DMS114 treated with DMSO at 0.1 percent for 48 hours (cell line): ENCODE measurements at regions not wholly inside any gene's neighbourhood (a gene's known extent, or its start where the extent isn't known, plus 50 kb on each side); places are given as distances from the start of the nearest gene placed in this dataset.
"Not testable (repeated sequence)": the region's sequence is repeated elsewhere in the genome, so short reads cannot be mapped to it uniquely, and the experiment has no call there.

ENCODE experiments used
- DNase-seq: peaks from one replicate; lab custom pipeline; 2025; ENCODE audit not compliant: unreplicated experiment; lab: John Stamatoyannopoulos, UW

DNA sequence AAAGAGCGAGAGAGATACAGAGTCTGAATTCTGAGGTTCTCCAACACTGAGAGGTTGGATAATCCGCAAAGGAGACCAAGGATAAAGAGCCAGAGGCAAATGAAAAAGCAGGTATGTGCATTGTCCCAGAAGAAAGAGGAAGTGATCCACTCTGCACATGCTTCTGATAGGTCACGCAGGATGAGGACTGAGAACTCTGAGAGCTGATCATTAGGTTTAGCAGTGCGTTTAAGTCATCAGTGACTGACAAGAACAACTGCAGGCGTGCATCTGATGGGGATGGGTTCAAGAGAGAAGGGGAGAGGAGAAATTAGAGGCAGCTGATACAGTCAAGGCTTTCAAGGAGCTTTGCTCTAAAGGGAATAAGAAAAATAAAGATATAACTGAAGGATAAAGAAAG, 301.2 kb upstream of the SGK1 start:
- DNase-seq, result no peak

DNA sequence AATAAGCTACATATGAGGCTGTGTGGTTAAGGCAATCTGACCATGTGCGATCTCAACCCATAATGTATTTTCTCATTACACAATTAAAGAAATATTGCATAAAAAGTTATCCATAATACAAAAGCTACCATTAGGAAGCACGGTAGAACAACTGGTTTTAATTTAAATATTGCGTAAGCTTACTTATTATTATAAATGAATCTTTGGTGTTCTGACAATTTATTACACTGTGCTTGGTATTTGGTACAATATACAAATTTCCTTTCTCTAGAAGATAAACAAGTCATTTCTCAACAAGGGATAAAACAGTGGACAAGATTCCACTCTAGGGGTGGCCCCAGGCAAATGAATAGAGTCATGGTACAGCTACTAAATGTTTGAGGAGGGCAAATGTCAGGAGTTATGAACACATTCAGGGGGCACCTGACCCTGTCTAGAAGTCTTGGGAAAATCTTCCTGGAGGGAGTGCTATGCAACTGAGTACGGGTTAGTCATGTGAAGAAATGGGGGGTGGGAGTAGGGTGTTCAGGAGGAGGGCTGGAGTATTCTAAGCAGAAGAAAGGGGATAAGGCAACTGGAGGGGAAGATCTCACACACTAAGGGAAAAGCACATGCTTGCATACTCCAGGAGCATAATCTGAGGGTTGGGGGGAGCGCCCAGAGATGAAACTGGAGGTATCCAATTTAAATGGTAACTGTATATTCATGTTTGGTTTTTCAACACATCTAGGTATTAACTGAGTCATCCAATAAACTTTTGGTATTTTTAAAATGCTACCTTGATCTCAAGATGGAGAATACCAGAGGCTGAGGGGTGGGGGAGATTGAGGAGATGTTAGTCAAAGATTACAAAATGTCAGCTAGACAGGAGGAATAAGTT, 296.9 kb upstream of the SGK1 start:
- no peak for DNase-seq

DNA sequence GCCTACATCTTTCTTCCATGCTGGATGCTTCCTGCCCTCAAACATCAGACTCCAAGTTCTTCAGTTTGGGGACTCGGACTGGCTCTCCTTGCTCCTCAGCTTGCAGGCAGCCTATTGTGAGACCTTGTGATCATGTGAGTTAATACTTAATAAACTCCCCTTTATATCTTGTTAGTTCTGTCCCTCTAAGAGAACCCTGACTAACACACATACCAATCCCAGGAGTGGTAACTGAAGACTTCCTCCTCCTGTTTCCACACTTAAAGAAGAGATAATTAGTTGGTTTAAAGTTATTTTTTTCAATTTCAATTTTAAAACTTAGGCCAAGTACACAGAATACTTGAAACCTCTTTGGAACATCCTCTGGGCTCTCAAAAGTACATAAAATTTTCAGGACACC, 294.2 kb upstream of the SGK1 start:
- not testable (repeated sequence) for DNase-seq

DNA sequence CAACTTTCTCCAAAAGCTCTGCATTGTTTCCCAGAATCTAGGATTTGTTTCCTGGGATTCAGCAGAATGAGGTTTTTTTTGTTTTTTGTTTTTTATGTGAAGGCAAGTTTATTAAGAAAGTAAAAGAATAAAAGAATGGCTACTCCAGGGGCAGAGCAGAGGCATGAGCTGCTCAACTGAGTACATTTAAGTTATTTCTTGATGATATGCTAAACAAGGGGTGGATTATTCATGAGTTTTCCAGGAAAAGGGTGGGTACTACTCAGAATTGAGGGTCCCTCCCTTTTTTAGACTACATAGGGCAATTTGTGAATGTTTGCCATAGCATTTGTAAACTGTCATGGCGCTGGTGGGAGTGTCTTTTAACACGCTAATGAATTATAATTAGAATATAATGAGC, 292.5 kb upstream of the SGK1 start:
- DNase-seq, result no peak

DNA sequence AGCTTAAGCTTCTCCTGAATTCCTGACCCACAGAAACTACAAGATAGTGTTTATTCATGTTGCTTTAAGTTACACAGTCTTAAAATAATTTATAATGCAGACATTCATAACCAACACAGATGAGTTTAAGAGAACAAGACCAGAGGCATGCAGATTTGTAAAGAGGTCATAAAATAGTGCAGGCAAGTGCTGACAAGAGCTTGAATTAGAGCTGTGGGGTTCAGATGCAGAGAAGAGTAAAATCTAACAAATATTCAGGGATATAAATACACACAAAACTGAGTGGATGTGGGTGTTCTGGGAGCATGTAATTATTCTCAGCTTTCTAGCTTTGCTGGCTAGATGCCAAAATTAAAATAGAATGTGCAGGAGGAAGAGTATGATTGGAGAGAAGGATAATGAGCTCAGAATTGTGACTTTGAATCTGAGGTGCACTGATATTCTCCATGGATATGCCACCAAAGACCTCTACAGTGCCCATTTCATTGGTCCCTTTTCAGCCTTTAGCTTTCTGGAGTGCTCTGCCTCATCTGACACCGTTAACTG, 291.9 kb upstream of the SGK1 start:
- DNase-seq, result no peak

DNA sequence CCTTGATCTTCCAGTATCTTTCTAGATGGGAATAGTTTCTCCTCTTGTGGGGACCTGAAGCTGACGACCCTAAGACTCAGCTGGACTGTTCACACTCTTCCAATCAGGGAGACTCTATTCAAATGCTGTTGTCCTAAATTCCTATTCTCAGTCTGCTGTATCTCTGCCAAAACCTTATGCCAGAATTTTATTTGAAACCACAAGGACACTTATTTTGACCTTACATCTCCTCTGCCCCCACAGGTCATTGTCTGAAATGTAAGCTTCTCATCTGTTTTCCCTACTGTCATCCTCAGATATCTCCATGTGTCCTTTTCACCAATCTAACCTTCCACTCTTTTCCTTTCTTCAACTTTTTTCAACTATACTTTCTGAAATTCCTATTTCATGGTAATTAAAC, 289.5 kb upstream of the SGK1 start:
- DNase-seq, result no peak

DNA sequence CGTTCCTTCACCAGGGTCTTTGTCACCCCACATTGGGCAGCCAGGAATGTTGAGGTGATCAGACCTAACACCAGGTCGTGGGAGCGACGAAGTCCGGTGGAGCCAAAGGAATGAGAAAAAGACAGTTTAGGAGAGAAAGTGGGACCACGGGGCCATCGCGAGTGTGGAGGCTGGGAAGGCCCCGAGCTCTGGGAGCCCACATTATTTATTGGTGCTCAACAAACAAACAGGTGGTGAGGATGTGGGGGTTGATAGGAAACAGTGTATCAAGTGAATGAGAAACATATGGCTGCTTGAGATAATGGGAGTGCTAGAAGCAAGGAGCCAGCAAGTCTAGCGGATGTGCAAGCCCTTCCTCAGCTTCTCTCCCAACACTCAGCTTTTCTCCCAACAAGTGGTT, 287.1 kb upstream of the SGK1 start:
- no peak for DNase-seq

DNA sequence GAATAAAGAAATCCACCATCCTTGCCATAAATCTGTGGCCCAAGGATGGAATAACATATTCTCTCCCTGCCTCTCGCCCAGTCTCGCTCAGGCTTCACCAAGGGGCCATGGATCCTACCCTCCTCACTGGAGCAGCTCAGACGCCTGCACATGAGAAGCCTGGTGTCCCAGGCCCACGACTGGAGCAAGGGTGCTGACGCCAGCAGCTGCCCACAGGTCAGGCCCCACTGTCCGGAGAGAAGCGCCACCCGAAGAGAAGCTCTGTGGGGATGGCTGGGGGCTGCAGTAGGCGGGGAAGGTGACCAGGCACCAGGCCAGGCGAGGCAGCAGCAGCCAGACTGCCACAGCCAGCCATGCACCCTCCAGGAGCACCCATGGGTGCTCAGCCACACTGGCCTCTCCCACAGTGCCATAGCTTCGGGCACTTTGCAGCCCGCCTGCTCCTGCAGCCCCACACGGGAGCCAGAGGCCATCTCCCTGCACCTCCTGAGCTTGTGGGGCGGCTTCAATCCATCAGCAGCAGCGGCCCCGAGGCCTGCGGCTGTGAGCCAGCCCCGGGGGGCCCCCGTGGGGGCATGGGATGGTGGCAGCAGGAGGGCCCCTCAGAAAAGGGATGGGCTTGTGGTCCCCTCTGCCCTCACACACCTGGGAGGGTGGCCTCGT, 286.2 kb upstream of the SGK1 start:
- DNase-seq, result no peak

DNA sequence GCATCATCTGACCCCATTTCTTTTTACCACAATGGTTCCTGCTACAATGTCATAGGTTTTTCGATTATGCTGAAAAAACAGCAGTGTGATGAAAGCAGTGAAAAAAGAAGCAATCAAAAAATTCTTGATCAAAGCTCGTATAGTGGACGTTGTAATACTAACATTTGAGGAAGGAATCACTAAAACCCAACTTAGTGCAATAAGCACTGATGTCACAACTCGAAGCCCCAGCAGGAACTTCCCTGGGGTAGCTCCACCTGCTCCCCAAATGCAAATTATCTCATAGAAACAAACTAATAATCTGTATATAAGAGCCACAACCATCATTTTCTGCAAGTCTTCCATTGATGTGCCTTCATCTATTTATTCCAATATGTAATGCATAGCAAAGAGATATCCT, 285.6 kb upstream of the SGK1 start:
- DNase-seq, result no peak

DNA sequence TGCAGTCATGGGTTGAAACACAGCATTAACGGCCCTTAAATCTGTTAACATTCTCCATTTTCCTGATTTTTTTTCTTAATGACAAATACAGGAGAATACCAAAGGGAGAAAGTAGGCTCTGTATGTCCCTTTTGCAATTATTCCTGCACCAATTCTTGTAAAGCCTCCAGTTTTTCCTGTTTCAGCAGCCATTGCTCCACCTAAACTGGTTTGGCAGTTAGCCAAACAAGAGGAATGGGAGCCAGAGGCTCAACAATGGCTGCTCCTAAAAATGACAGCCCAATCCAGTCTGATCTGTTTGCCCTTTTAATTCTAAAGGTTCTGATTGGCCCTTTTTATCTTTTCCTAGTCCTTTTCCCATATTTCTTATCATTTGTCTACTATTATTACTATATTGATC, 284.2 kb upstream of the SGK1 start:
- no peak for DNase-seq

DNA sequence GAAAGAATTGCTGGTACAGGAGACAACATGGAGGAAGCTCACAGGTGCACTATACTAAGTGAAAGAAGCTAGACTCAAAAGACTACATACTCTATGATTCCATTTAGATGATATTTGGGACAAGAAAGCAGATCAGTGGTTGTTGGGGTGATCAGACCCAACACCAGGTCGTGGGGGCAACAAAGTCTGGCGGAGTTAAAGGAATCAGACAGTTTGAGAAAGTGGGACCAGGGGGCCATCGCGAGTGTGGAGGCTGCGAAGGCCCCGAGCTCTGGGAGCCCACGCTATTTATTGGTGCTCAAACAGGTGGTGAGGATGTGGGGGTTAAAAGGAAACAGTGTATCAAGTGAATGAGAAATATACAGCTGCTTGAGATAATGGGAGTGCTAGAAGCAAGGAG, 282.8 kb upstream of the SGK1 start:
- no peak for DNase-seq

DNA sequence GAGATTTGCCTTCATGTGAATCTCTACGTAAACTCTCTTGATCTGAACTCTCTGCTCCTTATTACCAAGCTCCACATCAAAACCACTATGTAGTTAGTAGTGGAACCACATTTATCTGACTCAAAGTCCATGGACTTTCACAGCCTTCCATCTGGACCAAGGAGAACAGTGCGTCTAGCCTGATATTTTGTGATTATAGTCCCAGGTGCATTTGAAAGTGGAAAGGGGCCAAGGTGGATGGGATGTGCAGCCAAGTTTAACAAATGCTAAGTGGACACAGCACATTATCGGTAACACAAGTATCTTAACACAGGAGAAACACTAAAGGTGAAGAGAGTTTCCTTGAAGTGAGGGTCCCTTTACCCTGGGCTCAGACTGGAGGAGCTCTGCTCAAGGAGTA, 281.2 kb upstream of the SGK1 start:
- DNase-seq, result no peak

DNA sequence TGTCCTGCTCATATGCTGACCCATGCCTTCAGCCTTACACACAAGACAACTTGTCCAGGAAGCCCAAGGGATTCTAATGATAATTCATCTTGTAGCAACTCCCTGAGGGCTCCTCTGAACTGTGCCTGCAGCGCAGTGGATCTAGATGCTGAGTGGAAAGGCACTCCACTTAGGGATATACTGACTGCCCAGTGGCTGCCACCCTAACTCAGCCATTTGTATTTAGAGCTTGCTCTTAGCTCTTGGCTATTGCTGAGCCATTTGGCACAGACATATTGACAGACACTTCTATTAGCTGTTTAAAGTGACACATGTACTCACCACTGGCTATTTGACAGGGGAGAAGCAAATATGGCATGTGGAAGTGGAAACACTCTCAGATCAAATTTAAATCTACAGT, 278.3 kb upstream of the SGK1 start:
- DNase-seq, result no peak

DNA sequence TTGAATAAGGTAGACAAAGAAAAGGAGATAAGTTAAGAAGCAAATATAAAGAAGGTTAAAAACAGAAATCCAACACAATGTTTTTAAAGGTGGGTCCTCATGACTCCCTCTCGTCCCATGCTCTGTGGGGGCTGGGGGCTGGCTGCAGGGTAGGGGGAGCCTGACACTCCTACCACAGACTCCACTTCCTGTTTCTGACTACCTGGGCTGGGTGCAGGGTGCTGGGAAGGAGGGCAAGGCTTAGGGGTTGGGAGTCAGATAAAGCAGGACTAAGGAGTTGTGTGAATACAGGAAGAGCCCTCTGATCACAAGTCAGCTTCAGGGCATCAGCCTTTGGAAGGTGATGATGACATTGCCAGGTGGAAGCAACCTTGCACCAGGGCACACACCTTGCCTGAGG, 277.0 kb upstream of the SGK1 start:
- DNase-seq, result no peak

DNA sequence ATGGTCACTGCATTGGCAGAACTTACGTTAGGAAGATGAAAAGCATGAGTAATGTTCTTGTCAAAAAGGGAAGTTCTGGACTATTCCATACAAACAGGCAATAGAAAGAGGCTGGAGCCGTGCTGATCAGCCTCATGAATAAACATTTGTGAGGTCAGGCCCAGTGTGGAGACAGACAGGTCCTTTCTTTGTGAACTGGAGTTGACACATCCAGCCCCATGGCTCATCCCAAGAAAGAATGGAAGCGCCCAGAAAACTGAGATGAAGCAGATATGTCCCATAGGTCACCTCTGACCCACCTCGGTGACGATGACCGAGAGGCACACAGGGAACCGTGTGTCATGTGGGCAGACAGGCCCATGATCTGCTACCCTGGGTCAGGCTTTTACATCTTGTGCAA, 276.0 kb upstream of the SGK1 start:
- no peak for DNase-seq

DNA sequence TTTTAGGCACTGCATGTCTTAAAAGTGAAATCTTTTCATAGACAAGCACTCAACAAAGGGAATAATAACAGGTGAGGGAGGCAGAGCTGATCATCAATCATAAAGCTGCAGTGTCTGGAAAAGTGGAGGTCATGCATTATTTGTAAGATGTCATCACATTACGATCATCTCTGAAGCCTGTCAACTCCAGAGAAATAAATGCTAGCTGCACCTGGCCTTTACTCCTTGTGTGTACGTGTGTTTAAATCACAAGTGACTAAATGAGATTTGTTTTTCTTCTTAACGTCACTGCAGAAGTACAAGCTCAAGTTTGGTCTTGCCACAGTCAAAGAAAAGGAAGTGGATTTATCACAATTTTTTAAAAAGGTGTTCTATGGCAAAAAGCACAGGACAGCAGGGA, 275.5 kb upstream of the SGK1 start:
- DNase-seq, result no peak

DNA sequence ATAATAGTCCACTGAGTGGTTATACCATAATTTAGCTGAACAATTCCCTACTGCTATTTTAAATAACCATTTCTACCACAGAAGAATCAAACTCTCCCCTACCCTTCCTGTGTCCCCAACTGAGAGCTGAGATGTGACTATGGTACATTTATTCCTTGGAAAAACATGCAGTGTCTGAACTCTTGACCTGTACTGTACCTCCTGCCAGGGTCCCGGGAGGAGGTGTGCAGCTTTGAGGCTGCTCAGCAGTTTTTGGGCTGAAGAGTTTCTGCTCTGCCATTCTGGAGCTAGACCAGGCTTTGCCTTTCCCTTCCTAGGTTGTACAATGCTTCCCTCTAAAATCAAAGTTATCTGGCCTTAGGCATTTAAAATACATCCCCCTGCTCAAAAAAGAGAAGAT, 275.1 kb upstream of the SGK1 start:
- no peak for DNase-seq

DNA sequence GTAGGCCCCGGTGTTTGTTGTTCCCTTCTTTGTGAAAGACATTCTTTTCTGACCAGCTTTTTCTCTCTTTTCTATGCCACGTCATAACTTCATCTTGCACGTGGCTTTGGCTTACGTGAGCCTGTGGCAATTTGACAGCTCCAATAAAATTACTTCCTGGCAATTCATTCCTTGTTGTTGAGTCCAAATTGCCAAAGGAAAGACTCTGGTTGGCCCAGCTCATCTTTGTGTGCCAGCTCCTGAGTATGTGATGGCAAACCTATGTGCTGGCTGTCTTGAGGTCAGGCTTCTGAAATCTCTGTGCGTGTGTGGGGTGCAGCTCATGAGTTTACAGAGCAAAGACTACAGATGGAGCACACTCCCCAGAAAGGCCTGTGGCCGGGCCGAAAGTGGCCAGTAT, 272.5 kb upstream of the SGK1 start:
- no peak for DNase-seq

DNA sequence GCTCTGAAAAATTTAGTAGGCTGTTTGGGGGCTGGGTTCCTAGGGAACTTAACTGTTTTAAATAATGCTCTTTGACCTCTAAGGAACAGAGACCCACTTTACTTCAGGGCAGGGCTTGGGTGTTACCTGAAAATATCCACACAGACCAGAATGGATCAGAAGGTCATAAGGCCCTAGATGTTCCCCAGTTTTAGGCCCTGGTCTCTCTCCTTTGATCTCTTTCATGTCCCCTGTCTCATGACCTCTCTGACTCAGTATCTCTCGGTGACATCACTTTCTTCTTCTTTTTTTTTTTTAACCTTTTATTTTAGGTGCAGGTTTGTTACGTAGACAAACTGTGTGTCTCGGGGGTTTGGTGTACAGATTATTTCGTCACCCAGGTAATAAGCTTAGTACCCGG, 272.1 kb upstream of the SGK1 start:
- DNase-seq, result no peak

DNA sequence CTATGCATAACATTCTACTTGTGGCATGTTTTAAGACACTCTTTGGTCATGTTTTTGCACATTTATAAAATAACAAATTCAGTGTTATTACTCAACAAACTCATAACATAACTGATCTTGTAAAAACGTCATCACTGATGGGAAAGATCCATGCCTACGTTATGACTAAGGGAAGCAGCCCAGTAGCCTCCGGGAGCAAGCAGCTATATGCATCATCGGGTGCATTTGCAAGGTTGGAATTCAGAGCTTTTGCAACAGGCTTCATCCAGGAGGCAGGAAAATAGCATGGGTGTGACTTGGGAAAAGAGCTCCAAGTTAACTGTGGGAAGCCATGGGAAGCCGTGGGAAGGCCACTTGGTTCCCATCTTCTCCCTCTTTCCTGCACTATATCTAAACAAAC, 271.6 kb upstream of the SGK1 start:
- no peak for DNase-seq

DNA sequence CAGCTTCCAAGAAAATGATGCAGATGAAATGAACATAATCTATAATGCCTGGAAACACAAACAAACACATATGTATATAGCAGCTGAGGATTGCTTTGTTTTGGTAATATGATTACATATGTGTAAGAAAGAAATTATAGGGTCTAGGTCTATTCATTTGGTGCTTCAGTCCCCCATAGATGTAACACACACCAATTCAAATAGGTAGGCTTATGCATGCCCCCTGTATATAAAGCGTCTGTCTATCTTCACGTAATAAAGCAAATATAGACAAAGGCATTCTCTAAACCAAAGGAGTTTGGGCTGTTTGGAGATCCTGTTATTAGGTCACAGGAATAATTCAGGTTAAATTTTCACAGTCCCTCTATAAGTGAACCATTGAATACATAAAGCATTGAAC, 270.4 kb upstream of the SGK1 start:
- no peak for DNase-seq

DNA sequence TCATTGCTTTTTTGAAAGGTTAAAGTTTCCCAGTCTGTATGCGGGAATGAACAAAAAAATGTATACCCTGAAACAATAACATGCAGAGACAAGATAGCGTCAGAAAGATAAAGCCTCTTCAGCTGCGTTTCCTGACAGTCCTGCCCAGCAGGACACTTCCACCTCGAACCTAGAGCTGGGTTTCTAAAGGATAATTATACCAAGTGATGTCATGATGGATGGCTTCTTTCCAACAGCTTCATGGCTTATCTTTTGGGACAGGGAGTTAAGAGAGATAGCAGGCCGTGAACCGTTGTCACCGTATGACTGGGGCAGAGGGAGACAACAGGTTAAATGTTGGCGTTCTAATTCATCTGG, 267.6 kb upstream of the SGK1 start:
- DNase-seq, result no peak
